NT2/D1 (cell line): ENCODE measurements at regions not wholly inside any gene's neighbourhood (a gene's known extent, or its start where the extent isn't known, plus 50 kb on each side); places are given as distances from the start of the nearest gene placed in this dataset.

Experiments
- DNase-seq: peaks from one replicate; pipeline ENCODE4 v3.0.0-alpha.2; 2011; ENCODE audit warnings: low read depth, low spot score
- H3K27me3 ChIP-seq: 2 replicates; pipeline ENCODE4 v1.6.0; 2011; ENCODE audit warnings: mild to moderate bottlenecking; ENCODE audit not compliant: insufficient read length, insufficient read depth
- H3K36me3 ChIP-seq: 2 replicates; pipeline ENCODE4 v1.6.1; 2011; ENCODE audit warnings: mild to moderate bottlenecking, low read length, mixed read lengths; ENCODE audit not compliant: insufficient read depth, insufficient read length
- H3K4me1 ChIP-seq: 2 replicates; pipeline ENCODE4 v1.5.1; 2011; ENCODE audit not compliant: insufficient read depth, insufficient read length
- H3K4me3 ChIP-seq: 2 replicates; pipeline ENCODE4 v1.5.1; 2011; ENCODE audit warnings: low read depth; ENCODE audit not compliant: insufficient read length
- H3K9ac ChIP-seq: 2 replicates; pipeline ENCODE4 v1.6.0; 2011; ENCODE audit warnings: low read depth; ENCODE audit not compliant: insufficient read length
- H3K9me3 ChIP-seq: 2 replicates; pipeline ENCODE4 v1.5.1; 2011; ENCODE audit warnings: mild to moderate bottlenecking, low read length; ENCODE audit not compliant: insufficient read depth
- SUZ12 ChIP-seq: IDR thresholded peaks from 2 replicates; pipeline ENCODE4 v1.6.1; 2011; ENCODE audit not compliant: insufficient read length, insufficient read depth; ENCODE audit errors: extremely low read depth
- YY1 ChIP-seq: IDR thresholded peaks from 2 replicates; pipeline ENCODE4 v1.6.1; 2011; ENCODE audit not compliant: insufficient read length, insufficient read depth
- ZNF274 ChIP-seq: IDR thresholded peaks from 2 replicates; pipeline ENCODE4 v1.6.1; 2011; ENCODE audit warnings: mild to moderate bottlenecking, low read depth, low read length

GRCh38 chr5:168015506-168015905, 275.9 kb upstream of the WWC1 start:
- no peaks in the 10 kb centered on the region for H3K4me1 ChIP-seq
- H3K4me3 ChIP-seq: no peak overlapping the region
- no peak for TF ChIP-seq ZNF274
- TF ChIP-seq YY1: no peak
- TF ChIP-seq SUZ12: no peak
- DNase-seq: no peak
- no peaks in the 10 kb centered on the region for H3K36me3 ChIP-seq
- no peak overlapping the region for H3K9ac ChIP-seq
- H3K27me3 ChIP-seq: no peaks in the 10 kb centered on the region
- H3K9me3 ChIP-seq: no peaks in the 10 kb centered on the region

- no peaks in the 10 kb centered on the region for H3K9me3 ChIP-seq
- H3K4me3 ChIP-seq: no peak overlapping the region
- no peaks in the 10 kb centered on the region for H3K27me3 ChIP-seq
- H3K4me1 ChIP-seq: no peaks in the 10 kb centered on the region
- H3K36me3 ChIP-seq: no peaks in the 10 kb centered on the region
- TF ChIP-seq ZNF274 (no peak), SUZ12 (no peak), YY1 (no peak)
- H3K9ac ChIP-seq: no peak overlapping the region
- no peak for DNase-seq
These were observed 274.1 kb upstream of the WWC1 start for GRCh38 chr5:168017313-168017712.

GRCh38 chr5:168019143-168019542, 272.3 kb upstream of the WWC1 start:
- Histone ChIP-seq H3K9me3 (no peaks in the 10 kb centered on the region), H3K9ac (no peak overlapping the region), H3K36me3 (no peaks in the 10 kb centered on the region), H3K4me3 (no peak overlapping the region), H3K4me1 (no peaks in the 10 kb centered on the region), H3K27me3 (no peaks in the 10 kb centered on the region)
- no peak for DNase-seq
- TF ChIP-seq SUZ12 (no peak), YY1 (no peak), ZNF274 (no peak)

GRCh38 chr5:168020542-168021294, 270.7 kb upstream of the WWC1 start:
- Histone ChIP-seq H3K9ac (no peak overlapping the region), H3K9me3 (no peaks in the 10 kb centered on the region), H3K4me3 (no peak overlapping the region), H3K36me3 (no peaks in the 10 kb centered on the region), H3K4me1 (no peaks in the 10 kb centered on the region), H3K27me3 (no peaks in the 10 kb centered on the region)
- DNase-seq: no peak
- no peak for TF ChIP-seq YY1
- no peak for TF ChIP-seq ZNF274
- TF ChIP-seq SUZ12: no peak

- Histone ChIP-seq H3K9ac (no peak overlapping the region), H3K9me3 (no peaks in the 10 kb centered on the region), H3K36me3 (no peaks in the 10 kb centered on the region), H3K4me1 (no peaks in the 10 kb centered on the region), H3K27me3 (no peaks in the 10 kb centered on the region), H3K4me3 (no peak overlapping the region)
- DNase-seq: no peak
- TF ChIP-seq YY1 (no peak), SUZ12 (no peak), ZNF274 (no peak)
These were observed 268.8 kb upstream of the WWC1 start for GRCh38 chr5:168022446-168023169.

- H3K9me3 ChIP-seq: no peaks in the 10 kb centered on the region
- no peaks in the 10 kb centered on the region for H3K27me3 ChIP-seq
- DNase-seq: no peak
- H3K9ac ChIP-seq: no peak overlapping the region
- no peaks in the 10 kb centered on the region for H3K36me3 ChIP-seq
- H3K4me1 ChIP-seq: no peaks in the 10 kb centered on the region
- no peak overlapping the region for H3K4me3 ChIP-seq
- no peak for TF ChIP-seq YY1
- no peak for TF ChIP-seq SUZ12
- no peak for TF ChIP-seq ZNF274
These were observed 268.3 kb upstream of the WWC1 start for GRCh38 chr5:168023191-168023590.

- no peaks in the 10 kb centered on the region for H3K9me3 ChIP-seq
- H3K4me1 ChIP-seq: no peaks in the 10 kb centered on the region
- no peak overlapping the region for H3K4me3 ChIP-seq
- H3K36me3 ChIP-seq: no peaks in the 10 kb centered on the region
- H3K9ac ChIP-seq: no peak overlapping the region
- DNase-seq: no peak
- TF ChIP-seq ZNF274 (no peak), YY1 (no peak), SUZ12 (no peak)
- no peaks in the 10 kb centered on the region for H3K27me3 ChIP-seq
These were observed 267.1 kb upstream of the WWC1 start for GRCh38 chr5:168024306-168024705.
